ENCODE measurements at regions not wholly inside any gene's neighbourhood (a gene's known extent, or its start where the extent isn't known, plus 50 kb on each side); places are given as distances from the start of the nearest gene placed in this dataset.
"Not testable (repeated sequence)": the region's sequence is repeated elsewhere in the genome, so short reads cannot be mapped to it uniquely, and the experiment has no call there.

GRCh38 chrX:51125743-51126142 is 206.9 kb upstream of the NUDT10 start:
- ATAC-seq (ENCODE audit: poor library complexity); intact Hi-C loops (cut with DNase I); DNase-seq: not testable (repeated sequence)

DNA sequence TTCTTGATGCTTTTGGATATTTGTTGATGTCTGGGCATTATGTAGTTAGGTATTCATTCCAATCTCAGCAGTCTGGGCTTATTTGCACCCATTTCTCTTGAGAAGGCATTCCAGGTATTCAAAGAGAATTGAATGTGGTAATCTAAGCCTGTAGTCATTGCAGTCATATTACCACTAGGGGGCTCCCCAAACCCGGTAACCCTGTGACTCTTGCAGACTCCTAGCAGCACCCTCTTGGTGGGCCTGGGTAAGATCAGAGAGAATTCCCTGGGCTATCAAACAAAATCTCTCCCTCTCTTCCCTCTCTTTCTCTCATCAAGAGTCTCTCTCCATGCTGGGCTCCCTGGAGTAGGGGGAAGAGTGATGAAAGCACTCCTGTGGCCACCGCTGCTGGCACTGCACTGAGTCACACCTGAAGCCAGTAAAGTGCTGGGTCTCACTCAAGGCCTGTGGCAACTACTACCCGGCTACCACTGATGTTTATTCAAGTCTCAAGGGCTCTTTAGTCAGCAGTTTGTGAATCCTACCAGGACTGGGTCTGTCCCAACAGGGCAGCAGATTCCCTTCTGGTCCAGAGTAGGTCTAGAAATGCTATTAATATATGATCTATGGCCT is 187.7 kb upstream of the NUDT10 start:
- no peak for DNase-seq
- intact Hi-C loops (cut with DNase I), result no loop called here
- no peak for ATAC-seq (ENCODE audit: poor library complexity)

DNA sequence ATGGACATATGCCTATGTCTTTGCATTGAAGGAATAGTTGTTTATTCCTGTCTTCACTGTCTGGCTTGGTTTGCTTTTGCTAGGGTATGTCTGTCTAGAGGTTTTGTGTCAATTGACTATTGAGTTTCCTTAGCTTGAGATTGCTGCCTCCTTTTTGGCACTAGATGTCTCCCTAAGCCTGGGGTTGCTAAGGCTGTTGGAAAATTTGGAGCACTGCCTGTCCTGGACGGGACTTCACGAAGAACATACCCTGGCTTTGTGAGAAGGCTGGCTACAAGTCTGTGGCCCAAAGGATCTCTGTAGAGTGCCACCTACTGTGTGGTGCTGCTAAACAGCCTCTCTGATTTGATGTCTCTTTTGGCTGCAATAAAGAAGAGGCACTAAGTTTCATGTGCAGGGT is 183.8 kb upstream of the NUDT10 start:
- ATAC-seq (ENCODE audit: poor library complexity), result no peak
- no peak for DNase-seq
- intact Hi-C loops (cut with DNase I), result no loop called here

GRCh38 chrX:51151734-51152133 is 180.9 kb upstream of the NUDT10 start:
- intact Hi-C loops (cut with DNase I), result no loop called here
- no peak for ATAC-seq (ENCODE audit: poor library complexity)
- DNase-seq, result no peak

DNA sequence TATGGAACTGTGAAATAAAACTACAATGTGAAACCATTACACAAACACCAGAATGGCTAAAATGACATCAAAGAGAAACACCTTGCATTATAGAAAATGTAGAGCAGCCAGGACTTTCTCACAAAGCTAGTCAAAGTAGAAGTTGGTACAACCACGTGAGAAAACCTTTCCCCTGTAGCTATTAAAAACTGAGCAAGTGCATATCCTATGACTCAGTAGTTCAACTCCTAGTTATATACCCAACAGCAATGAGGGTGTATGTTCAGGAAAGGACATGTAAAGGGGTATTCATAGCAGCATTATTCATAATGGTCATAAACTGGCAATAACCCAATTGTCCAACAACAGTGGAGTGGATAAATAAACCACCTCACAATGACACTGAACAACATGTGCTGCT is 177.5 kb upstream of the NUDT10 start:
- intact Hi-C loops (cut with DNase I), result no loop called here
- ATAC-seq (ENCODE audit: poor library complexity) (no peak), DNase-seq (no peak)

GRCh38 chrX:51155566-51155965 is 177.1 kb upstream of the NUDT10 start:
- intact Hi-C loops (cut with DNase I), result no loop called here
- ATAC-seq (ENCODE audit: poor library complexity) (no peak), DNase-seq (no peak)

DNA sequence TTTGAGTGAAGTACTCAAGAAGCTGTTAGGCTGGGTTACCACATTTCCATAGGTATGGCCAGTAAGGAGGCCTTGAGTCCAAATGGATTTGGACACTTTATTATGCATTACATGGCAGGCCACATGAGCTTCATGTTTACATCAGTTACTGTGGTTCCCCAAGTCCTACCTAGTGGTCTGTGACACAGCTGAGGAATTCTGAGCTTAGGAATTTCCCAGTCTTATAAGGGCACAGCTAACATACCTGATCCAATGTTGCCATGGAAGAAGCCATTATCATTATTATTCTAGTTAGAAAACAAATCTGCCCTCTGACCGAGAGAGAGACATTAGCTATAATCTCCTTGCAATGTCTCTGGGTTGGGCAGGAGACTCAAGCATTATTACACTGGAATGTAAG is 174.4 kb upstream of the NUDT10 start:
- DNase-seq (no peak), ATAC-seq (ENCODE audit: poor library complexity) (no peak)
- intact Hi-C loops (cut with DNase I), result no loop called here

DNA sequence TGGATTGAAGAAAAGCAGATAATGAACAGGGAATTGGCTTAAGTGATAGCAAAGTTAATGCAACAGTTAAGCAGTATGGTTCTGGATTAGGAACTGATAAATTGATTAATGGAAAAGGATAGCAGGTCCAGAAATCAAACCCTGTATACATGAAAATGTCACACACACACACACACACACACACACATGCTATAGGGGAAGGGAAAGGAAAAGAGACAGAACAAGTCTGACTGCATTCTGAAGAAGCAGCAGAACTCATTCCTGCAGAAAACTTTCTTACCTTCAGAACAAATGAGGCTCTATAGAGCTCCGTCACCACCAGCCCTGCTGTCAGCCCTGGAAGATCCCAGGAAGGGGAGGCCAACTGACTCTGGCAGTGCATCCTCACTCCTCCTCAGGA is 173.2 kb upstream of the NUDT10 start:
- DNase-seq; intact Hi-C loops (cut with DNase I); ATAC-seq (ENCODE audit: poor library complexity): not testable (repeated sequence)

GRCh38 chrX:51163730-51164129 is 168.9 kb upstream of the NUDT10 start:
- intact Hi-C loops (cut with DNase I), result no loop called here
- ATAC-seq (ENCODE audit: poor library complexity) (no peak), DNase-seq (no peak)

- intact Hi-C loops (cut with DNase I); ATAC-seq (ENCODE audit: poor library complexity); DNase-seq: not testable (repeated sequence)
These were observed 154.2 kb upstream of the NUDT10 start for GRCh38 chrX:51178356-51178900.

DNA sequence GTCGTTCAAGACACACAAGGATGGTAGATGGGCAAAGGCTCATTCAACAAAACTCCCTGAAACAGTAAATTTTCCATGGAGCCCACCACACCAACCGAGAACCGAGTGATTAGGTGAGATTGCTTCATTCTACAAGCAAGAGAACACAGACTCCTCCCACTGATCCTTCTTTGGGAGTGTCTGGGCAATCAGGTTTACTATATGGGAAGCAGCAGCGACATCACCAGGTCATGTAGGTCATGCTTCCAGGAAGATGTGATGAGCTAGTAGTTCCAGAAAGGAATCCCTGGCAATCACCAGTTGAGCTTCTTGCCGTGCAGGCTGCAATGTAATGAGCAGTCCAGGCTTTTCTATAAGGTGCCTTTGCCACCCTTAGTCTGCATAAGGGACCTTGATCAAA is 152.8 kb upstream of the NUDT10 start:
- intact Hi-C loops (cut with DNase I); DNase-seq; ATAC-seq (ENCODE audit: poor library complexity): not testable (repeated sequence)

GRCh38 chrX:51182545-51182944 is 150.1 kb upstream of the NUDT10 start:
- no peak for DNase-seq
- no peak for ATAC-seq (ENCODE audit: poor library complexity)
- intact Hi-C loops (cut with DNase I), result no loop called here

DNA sequence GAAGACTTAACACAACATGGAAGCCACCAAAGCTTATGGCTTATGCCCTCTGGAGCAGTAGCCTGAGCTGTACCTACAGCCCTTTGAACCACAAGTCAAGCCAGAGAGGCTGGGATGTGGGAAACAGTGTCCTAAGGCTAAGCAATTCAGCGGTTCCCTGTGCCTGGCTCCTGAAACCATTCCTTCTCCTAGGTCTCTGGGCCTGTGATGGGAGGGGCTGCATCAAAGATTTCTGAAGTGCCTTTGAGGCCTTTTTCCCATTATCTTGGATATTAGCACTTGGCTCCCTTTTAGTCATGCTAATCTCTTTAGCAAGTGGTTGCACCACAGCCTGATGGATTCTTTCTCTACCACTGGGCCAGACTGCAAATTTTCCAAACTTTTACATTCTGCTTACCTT is 140.5 kb upstream of the NUDT10 start:
- DNase-seq (no peak), ATAC-seq (ENCODE audit: poor library complexity) (no peak)
- intact Hi-C loops (cut with DNase I), result no loop called here

GRCh38 chrX:51215266-51215665 is 117.4 kb upstream of the NUDT10 start:
- intact Hi-C loops (cut with DNase I), result no loop called here
- DNase-seq, result no peak
- no peak for ATAC-seq (ENCODE audit: poor library complexity)

DNA sequence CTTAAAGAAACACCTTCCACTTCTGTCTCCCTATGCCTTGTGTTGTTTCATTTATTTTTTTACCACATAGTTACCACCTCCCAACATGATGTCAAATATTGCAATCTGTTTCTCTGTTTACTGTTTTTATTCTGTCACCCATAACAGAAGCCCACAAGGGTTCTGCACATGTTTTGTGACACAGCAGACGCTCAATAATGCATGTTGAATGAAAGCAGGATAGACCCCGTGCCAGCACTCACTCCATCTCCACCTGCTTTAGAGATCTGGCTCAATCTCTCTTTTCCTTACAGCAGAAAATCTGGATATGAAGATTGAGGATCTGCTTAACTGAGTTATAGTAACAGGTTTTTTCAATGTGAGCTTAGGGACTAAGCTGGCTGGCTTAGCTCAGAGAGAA is 116.8 kb upstream of the NUDT10 start:
- ATAC-seq (ENCODE audit: poor library complexity) (no peak), DNase-seq (no peak)
- intact Hi-C loops (cut with DNase I), result no loop called here

DNA sequence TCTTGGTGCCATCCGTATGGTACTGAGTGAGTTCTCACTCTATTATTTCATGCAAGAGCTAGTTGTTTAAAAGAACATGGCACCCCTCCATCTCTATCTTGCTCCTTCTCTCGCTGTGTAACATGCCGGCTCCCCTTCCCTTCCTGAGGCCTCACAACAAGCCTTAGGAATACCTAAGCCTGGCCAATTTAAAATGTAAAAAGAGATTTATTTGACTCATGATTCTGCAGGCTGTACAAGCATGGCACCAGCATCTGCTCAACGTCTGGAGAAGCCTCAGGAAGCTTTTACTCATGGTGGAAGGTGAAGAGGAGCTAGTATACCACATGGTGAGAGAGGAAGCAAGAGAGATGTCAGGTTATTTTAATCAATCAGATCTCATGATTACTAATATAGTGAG is 90.4 kb upstream of the NUDT10 start:
- intact Hi-C loops (cut with DNase I), result no loop called here
- DNase-seq (no peak), ATAC-seq (ENCODE audit: poor library complexity) (no peak)

- no peak for ATAC-seq (ENCODE audit: poor library complexity)
- no peak for DNase-seq
- intact Hi-C loops (cut with DNase I), result no loop called here
These were observed 75.1 kb upstream of the NUDT10 start for GRCh38 chrX:51257490-51257889.

- intact Hi-C loops (cut with DNase I); DNase-seq; ATAC-seq (ENCODE audit: poor library complexity): not testable (repeated sequence)
These were observed 70.4 kb upstream of the NUDT10 start for GRCh38 chrX:51262271-51262670.

- DNase-seq (no peak), ATAC-seq (ENCODE audit: poor library complexity) (no peak)
- intact Hi-C loops (cut with DNase I), result no loop called here
These were observed 60.0 kb upstream of the NUDT10 start for GRCh38 chrX:51272638-51273037.

DNA sequence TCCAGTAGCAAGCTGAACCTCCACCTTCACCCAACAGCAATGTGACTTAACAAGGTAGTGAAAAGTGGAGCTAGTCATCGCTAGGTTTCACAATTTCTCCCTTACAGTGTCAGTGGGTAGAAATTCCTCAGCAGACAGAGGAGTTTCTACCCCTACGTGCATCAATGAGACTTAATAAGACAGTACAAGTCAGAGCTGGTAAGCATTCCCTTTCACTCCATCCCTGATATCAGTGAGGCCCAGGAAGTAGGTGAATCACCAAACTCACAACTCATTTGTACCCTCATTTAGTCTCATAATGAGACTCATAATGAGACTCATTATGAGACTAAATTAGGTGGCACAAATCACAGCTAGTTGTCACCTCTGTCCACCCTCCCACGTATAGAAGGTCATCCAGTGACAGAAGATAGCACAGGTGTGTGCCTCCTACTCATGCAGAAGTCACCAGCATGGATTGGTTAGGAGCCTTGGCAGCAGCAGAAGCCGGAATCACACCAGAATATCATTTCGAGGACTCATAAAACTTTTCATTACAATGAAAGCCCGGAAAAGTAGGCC is 50.8 kb upstream of the NUDT10 start:
- DNase-seq (no peak), ATAC-seq (ENCODE audit: poor library complexity) (no peak)
- intact Hi-C loops (cut with DNase I), result no loop called here
